Gastrocnemius medialis (tissue), 4 donors: ENCODE measurements at regions not wholly inside any gene's neighbourhood (a gene's known extent, or its start where the extent isn't known, plus 50 kb on each side); places are given as distances from the start of the nearest gene placed in this dataset.

ENCODE experiments used
- POLR2A ChIP-seq, 2 donors: fragments of 450-650 bp; IDR thresholded peaks; one replicate each; pipeline ENCODE4 v1.6.1; 2017; ENCODE audit warnings: antibody characterized with exemption in 2 of 2, mild to moderate bottlenecking in 2 of 2, moderate library complexity in 2 of 2
- TF ChIP-seq, protein P1 (sequence below), 5 experiments: fragments of 450-650 bp in 3 of 5; fragments of 200-600 bp in 2 of 5; sonication (generic) in 2 of 5; IDR thresholded peaks in 4 of 5; conservative IDR thresholded peaks in 1 of 5; 1 replicate in 4 of 5; 2 replicates in 1 of 5; pipeline ENCODE4 v1.5.1; 2016 to 2019; ENCODE audit warnings: antibody characterized with exemption in 5 of 5, mild to moderate bottlenecking in 3 of 5, moderate library complexity in 3 of 5

DNA sequence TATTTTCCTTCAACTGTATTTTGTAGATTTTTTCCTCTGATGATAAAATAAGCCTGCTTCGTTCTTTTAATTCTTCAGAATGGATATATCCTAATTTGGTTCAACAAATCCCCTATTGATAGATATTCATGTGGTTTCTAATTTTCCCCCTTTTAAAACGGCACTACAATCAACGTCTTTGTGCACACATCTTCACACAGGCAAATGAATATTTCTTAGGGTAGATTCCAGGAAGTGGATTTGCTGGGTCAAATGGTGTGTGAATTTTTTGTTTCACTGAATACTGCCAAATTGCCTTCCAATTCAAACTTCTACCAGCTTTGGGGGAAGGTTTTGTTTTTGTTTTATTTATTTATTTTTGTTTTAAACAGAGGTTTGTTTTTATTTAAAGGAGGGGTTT lies 287.2 kb downstream of the FOXO1 start:
- TF ChIP-seq, protein P1, sequence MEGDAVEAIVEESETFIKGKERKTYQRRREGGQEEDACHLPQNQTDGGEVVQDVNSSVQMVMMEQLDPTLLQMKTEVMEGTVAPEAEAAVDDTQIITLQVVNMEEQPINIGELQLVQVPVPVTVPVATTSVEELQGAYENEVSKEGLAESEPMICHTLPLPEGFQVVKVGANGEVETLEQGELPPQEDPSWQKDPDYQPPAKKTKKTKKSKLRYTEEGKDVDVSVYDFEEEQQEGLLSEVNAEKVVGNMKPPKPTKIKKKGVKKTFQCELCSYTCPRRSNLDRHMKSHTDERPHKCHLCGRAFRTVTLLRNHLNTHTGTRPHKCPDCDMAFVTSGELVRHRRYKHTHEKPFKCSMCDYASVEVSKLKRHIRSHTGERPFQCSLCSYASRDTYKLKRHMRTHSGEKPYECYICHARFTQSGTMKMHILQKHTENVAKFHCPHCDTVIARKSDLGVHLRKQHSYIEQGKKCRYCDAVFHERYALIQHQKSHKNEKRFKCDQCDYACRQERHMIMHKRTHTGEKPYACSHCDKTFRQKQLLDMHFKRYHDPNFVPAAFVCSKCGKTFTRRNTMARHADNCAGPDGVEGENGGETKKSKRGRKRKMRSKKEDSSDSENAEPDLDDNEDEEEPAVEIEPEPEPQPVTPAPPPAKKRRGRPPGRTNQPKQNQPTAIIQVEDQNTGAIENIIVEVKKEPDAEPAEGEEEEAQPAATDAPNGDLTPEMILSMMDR (IDR thresholded peaks at IDR 0.05 in 4 of 5, conservative IDR thresholded peaks at IDR 0.05 in 1 of 5) = no peak
- no peak for TF ChIP-seq POLR2A (IDR thresholded peaks at IDR 0.05)
